PFSK-1 (cell line): ENCODE measurements at regions not wholly inside any gene's neighbourhood (a gene's known extent, or its start where the extent isn't known, plus 50 kb on each side); places are given as distances from the start of the nearest gene placed in this dataset.
A peak's percentile ranks its signal among the peaks of the same experiment; 100 is the strongest.

Source experiments
- FOXP2 ChIP-seq: optimal IDR thresholded peaks from 2 replicates; pipeline ENCODE3; 2011; ENCODE audit warnings: borderline replicate concordance, control low read depth, inconsistent platforms; ENCODE audit not compliant: insufficient read depth; ENCODE audit errors: extremely low read length, extremely low read depth
- POLR2AphosphoS5 ChIP-seq: IDR thresholded peaks from 2 replicates; pipeline ENCODE4 v1.6.1; 2012; ENCODE audit warnings: low read depth, mild to moderate bottlenecking, control low read depth, low read length, moderate library complexity
- SIN3A ChIP-seq: IDR thresholded peaks from 2 replicates; pipeline ENCODE4 v1.6.1; 2012; ENCODE audit warnings: mild to moderate bottlenecking, low read length, moderate library complexity, borderline replicate concordance; ENCODE audit not compliant: insufficient read depth
- TAF1 ChIP-seq: IDR thresholded peaks from 2 replicates; pipeline ENCODE4 v1.6.1; 2012; ENCODE audit warnings: low read length, control low read depth, borderline replicate concordance; ENCODE audit not compliant: insufficient read depth
- TF ChIP-seq, protein P1 (sequence below), 2 experiments: IDR thresholded peaks; 2 replicates each; pipeline versions ENCODE4 v1.6.1 to v1.8.0; 2011 to 2012; ENCODE audit warnings: low read depth in 2 of 2, low read length in 2 of 2, control low read depth in 1 of 2, inconsistent platforms in 1 of 2, mild to moderate bottlenecking in 1 of 2, moderate library complexity in 1 of 2; ENCODE audit not compliant: insufficient read depth in 1 of 2

DNA sequence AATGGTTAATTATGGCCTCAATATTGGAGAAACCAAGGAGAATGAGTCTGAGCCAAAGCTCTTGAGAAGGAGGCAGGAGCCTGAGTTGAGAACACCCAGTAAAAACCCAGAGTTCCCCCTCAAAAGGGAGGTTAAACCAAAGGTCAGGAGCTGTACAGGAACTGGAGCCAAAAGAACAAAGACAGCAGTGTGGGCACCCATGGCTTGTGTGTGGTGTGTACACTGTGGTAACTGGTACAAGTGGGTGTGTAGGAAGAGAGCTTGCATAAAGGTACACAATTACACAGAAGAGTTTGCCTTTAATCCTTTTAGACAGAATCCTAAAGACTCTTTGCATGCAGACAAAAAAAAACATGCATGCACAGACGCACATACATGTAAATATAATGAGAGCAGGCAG lies 87.1 kb downstream of the IGSF1 start:
- TF ChIP-seq FOXP2 (no peak), POLR2AphosphoS5 (no peak), SIN3A (no peak), TAF1 (no peak)
- TF ChIP-seq, protein P1, sequence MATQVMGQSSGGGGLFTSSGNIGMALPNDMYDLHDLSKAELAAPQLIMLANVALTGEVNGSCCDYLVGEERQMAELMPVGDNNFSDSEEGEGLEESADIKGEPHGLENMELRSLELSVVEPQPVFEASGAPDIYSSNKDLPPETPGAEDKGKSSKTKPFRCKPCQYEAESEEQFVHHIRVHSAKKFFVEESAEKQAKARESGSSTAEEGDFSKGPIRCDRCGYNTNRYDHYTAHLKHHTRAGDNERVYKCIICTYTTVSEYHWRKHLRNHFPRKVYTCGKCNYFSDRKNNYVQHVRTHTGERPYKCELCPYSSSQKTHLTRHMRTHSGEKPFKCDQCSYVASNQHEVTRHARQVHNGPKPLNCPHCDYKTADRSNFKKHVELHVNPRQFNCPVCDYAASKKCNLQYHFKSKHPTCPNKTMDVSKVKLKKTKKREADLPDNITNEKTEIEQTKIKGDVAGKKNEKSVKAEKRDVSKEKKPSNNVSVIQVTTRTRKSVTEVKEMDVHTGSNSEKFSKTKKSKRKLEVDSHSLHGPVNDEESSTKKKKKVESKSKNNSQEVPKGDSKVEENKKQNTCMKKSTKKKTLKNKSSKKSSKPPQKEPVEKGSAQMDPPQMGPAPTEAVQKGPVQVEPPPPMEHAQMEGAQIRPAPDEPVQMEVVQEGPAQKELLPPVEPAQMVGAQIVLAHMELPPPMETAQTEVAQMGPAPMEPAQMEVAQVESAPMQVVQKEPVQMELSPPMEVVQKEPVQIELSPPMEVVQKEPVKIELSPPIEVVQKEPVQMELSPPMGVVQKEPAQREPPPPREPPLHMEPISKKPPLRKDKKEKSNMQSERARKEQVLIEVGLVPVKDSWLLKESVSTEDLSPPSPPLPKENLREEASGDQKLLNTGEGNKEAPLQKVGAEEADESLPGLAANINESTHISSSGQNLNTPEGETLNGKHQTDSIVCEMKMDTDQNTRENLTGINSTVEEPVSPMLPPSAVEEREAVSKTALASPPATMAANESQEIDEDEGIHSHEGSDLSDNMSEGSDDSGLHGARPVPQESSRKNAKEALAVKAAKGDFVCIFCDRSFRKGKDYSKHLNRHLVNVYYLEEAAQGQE (IDR thresholded peaks at IDR 0.05; ENCODE audit: insufficient read depth in 1 of 2, low read depth in 2 of 2, low read length in 2 of 2) = no peak

DNA sequence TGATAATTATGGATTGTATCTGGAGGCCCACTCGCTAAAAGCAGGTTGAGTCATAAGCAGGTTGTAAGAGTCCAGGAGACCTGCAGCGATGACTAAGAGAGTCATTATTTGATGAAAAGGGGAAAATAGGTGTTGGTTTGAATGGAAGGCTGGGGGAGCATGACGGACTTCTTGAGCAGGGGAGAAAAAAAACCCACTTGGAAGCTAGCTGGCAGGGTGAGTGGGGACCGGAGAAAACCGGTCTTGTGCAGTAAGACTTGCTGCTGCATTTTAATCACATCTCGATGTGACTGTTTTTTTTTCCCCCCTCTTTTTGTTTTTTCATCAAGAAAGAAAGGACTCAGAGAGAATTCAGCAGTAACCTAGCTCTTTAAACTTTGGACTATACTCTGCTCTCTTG lies 90.0 kb downstream of the IGSF1 start:
- TF ChIP-seq SIN3A (no peak), POLR2AphosphoS5 (no peak), FOXP2 (no peak), TAF1 (no peak)
- TF ChIP-seq, protein P1 (IDR thresholded peaks at IDR 0.05; ENCODE audit: insufficient read depth in 1 of 2, low read depth in 2 of 2, low read length in 2 of 2) = no peak

DNA sequence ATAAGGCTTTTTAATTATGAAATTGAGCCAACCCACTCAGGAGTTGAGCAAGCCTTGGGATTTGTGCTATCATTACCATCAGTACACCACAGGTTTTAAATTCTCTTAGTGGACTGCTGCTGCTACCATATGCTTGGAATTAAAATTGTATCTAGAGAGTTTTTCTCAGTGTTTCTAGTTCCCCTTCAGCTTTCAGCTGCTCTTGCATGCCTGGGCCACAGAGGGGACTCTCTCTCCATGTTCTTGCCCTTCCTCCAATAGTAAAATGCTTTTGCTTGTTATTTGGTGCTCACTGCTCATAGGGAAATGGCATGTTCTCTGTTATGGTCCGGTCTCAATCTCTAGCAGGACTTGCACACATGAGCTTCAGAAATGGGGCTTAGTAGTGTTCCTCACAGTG lies 101.9 kb downstream of the IGSF1 start:
- TF ChIP-seq, protein P1 (IDR thresholded peaks at IDR 0.05; ENCODE audit: insufficient read depth in 1 of 2, low read depth in 2 of 2, low read length in 2 of 2) = no peak
- TF ChIP-seq POLR2AphosphoS5 (no peak), FOXP2 (no peak), TAF1 (no peak), SIN3A (no peak)

DNA sequence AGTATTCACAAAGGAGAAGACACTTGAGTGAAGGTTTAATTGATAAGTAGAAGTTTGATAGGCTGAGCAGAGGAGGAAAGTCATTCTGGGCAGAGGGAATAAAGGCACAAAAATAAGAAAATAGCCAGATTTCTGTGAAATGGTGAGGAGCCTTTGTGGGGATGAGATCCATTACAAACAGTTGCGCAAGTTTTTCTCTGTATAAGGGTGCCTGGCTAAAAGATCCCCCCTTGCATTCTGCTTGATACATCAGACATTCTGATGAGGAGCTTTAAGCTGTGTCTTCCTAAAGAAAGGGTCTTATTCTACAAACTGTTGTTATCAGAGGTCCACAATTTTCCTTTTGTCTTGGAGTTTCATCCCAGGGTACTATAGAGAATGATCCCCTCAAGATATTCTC lies 112.0 kb downstream of the ARHGAP36 start:
- TF ChIP-seq POLR2AphosphoS5 (no peak), FOXP2 (no peak), SIN3A (no peak), TAF1 (no peak)
- TF ChIP-seq, protein P1 (IDR thresholded peaks at IDR 0.05; ENCODE audit: insufficient read depth in 1 of 2, low read depth in 2 of 2, low read length in 2 of 2) = no peak

DNA sequence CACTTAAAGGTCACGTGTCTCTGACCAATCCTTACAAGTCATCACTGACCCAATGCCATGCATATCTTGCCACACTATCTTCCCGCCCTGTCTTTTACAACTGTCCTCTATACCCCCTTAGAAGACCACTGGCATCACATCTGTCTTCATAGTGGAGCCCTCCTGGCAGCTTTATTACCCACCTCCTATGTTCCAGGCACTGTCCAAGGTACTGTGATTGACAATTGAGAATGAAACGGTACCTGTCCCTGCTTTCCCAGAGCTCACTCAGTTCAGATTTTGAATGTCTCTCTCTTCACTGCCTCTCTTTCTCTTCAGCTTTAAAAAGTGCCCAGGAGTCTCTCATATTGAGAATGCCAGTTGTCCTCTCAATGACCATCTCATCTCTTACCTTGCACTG lies 88.6 kb downstream of the ARHGAP36 start:
- TF ChIP-seq, protein P1 (IDR thresholded peaks at IDR 0.05; ENCODE audit: insufficient read depth in 1 of 2, low read depth in 2 of 2, low read length in 2 of 2) = peak in 1 of 2 experiments; percentile 76; a peak in 2 of 4 replicates
- TF ChIP-seq POLR2AphosphoS5 = no peak
